H9 (cell line): ENCODE measurements at regions not wholly inside any gene's neighbourhood (a gene's known extent, or its start where the extent isn't known, plus 50 kb on each side); places are given as distances from the start of the nearest gene placed in this dataset.

Source experiments
- DNase-seq: peaks from one replicate; pipeline ENCODE4 v3.0.0-alpha.2; 2017
- H2AFZ ChIP-seq: one replicate; pipeline ENCODE4 v1.6.1; 2013; ENCODE audit warnings: mild to moderate bottlenecking, low read length, control low read depth, moderate library complexity
- H2AK5ac ChIP-seq: 2 replicates; pipeline ENCODE4 v1.6.1; 2013; ENCODE audit warnings: low read length, control low read depth, mixed read lengths; ENCODE audit not compliant: insufficient read length
- H2BK120ac ChIP-seq: one replicate; pipeline ENCODE4 v1.6.1; 2013; ENCODE audit warnings: low read depth, mild to moderate bottlenecking, low read length, control low read depth, inconsistent platforms; ENCODE audit not compliant: poor library complexity, severe bottlenecking
- H2BK12ac ChIP-seq: 2 replicates; pipeline ENCODE4 v1.6.1; 2013; ENCODE audit warnings: low read length, control low read depth, mixed read lengths, low read depth; ENCODE audit not compliant: insufficient read length
- H2BK15ac ChIP-seq: 2 replicates; pipeline ENCODE4 v1.6.1; 2013; ENCODE audit warnings: low read depth, low read length, control low read depth
- H2BK20ac ChIP-seq: one replicate; pipeline ENCODE4 v1.6.1; 2013; ENCODE audit warnings: low read depth, mild to moderate bottlenecking, low read length, control low read depth, inconsistent platforms; ENCODE audit not compliant: poor library complexity, severe bottlenecking
- H2BK5ac ChIP-seq: 2 replicates; pipeline ENCODE4 v1.6.1; 2013; ENCODE audit warnings: low read length, control low read depth, mixed read lengths; ENCODE audit not compliant: insufficient read length
- H3K14ac ChIP-seq: 2 replicates; pipeline ENCODE4 v1.6.1; 2013; ENCODE audit warnings: low read length, control low read depth; ENCODE audit not compliant: insufficient read depth
- H3K18ac ChIP-seq: 2 replicates; pipeline ENCODE4 v1.6.1; 2013; ENCODE audit warnings: low read depth, mild to moderate bottlenecking, mixed read lengths, low read length, control low read depth; ENCODE audit not compliant: insufficient read length
- H3K23ac ChIP-seq: 2 replicates; pipeline ENCODE4 v1.6.1; 2013; ENCODE audit warnings: low read length, control low read depth, mixed read lengths, low read depth; ENCODE audit not compliant: insufficient read length
- H3K23me2 ChIP-seq: 2 replicates; pipeline ENCODE4 v1.6.1; 2013; ENCODE audit warnings: low read depth, mild to moderate bottlenecking, mixed read lengths, low read length, control low read depth; ENCODE audit not compliant: insufficient read length, poor library complexity, severe bottlenecking
- H3K27ac ChIP-seq: 2 replicates; pipeline ENCODE4 v1.5.1; 2013; ENCODE audit warnings: low read length, control low read depth, mixed read lengths, low read depth; ENCODE audit not compliant: insufficient read length
- H3K27me3 ChIP-seq: 2 replicates; pipeline ENCODE4 v1.6.1; 2013; ENCODE audit warnings: low read length, control low read depth, inconsistent platforms; ENCODE audit not compliant: insufficient read depth
- H3K4ac ChIP-seq: 2 replicates; pipeline ENCODE4 v1.6.1; 2013; ENCODE audit warnings: low read depth, mild to moderate bottlenecking, control low read depth, inconsistent platforms, low read length, moderate library complexity
- H3K4me1 ChIP-seq: 2 replicates; pipeline ENCODE4 v1.6.1; 2013; ENCODE audit warnings: low read length, control low read depth, inconsistent platforms; ENCODE audit not compliant: insufficient read depth
- H3K4me2 ChIP-seq: 2 replicates; pipeline ENCODE4 v1.6.1; 2013; ENCODE audit warnings: low read length, control low read depth, mixed read lengths; ENCODE audit not compliant: insufficient read length, insufficient read depth
- H3K56ac ChIP-seq: 2 replicates; pipeline ENCODE4 v1.6.1; 2013; ENCODE audit warnings: low read depth, mild to moderate bottlenecking, mixed read lengths, low read length, control low read depth; ENCODE audit not compliant: insufficient read length
- H3K79me1 ChIP-seq: 2 replicates; pipeline ENCODE4 v1.6.1; 2013; ENCODE audit warnings: low read depth, mild to moderate bottlenecking, moderate library complexity, low read length, control low read depth, inconsistent platforms; ENCODE audit not compliant: insufficient read depth, poor library complexity, severe bottlenecking
- H3K79me2 ChIP-seq: 2 replicates; pipeline ENCODE4 v1.6.1; 2013; ENCODE audit warnings: low read length, control low read depth, inconsistent platforms; ENCODE audit not compliant: insufficient read depth
- H3K9ac ChIP-seq: 2 replicates; pipeline ENCODE4 v1.6.1; 2013; ENCODE audit warnings: low read length, control low read depth, mixed read lengths; ENCODE audit not compliant: insufficient read length; ENCODE audit errors: extremely low read depth
- H3K9me3 ChIP-seq: one replicate; pipeline ENCODE4 v1.6.1; 2013; ENCODE audit warnings: low read depth, low read length, inconsistent platforms; ENCODE audit not compliant: control insufficient read depth
- H3T11ph ChIP-seq: one replicate; pipeline ENCODE4 v1.6.1; 2013; ENCODE audit warnings: mild to moderate bottlenecking, low read length, control low read depth, inconsistent platforms
- H4K20me1 ChIP-seq: one replicate; pipeline ENCODE4 v1.6.1; 2013; ENCODE audit not compliant: control insufficient read depth, insufficient read length, insufficient read depth
- H4K5ac ChIP-seq: 2 replicates; pipeline ENCODE4 v1.6.1; 2013; ENCODE audit warnings: low read depth, mild to moderate bottlenecking, mixed read lengths, low read length, control low read depth; ENCODE audit not compliant: insufficient read length
- H4K8ac ChIP-seq: replicated peaks from 2 replicates; pipeline ENCODE4 v1.6.1; 2013; ENCODE audit warnings: low read length, control low read depth, mixed read lengths, low read depth; ENCODE audit not compliant: insufficient read length
- H4K91ac ChIP-seq: 2 replicates; pipeline ENCODE4 v1.6.1; 2013; ENCODE audit warnings: low read depth, mild to moderate bottlenecking, moderate library complexity, mixed read lengths, low read length, control low read depth; ENCODE audit not compliant: insufficient read length
- H3K27ac Mint-ChIP-seq, 3 experiments: 2 replicates in 2 of 3; 3 replicates in 1 of 3; pipeline ENCODE4 v1.8.0; 2020 to 2021; ENCODE audit warnings: mixed read lengths in 3 of 3, mild to moderate bottlenecking in 1 of 3, moderate library complexity in 1 of 3
- H3K27me3 Mint-ChIP-seq: 2 replicates; pipeline ENCODE4 v1.8.0; 2021; ENCODE audit warnings: low read depth, mild to moderate bottlenecking, moderate library complexity, mixed read lengths
- H3K36me3 Mint-ChIP-seq, 3 experiments: 2 replicates in 2 of 3; 3 replicates in 1 of 3; pipeline ENCODE4 v1.8.0; 2020 to 2021; ENCODE audit warnings: low read depth in 3 of 3, mixed read lengths in 3 of 3; ENCODE audit not compliant: insufficient read depth in 1 of 3
- H3K4me1 Mint-ChIP-seq, 2 experiments: 2 replicates each; pipeline ENCODE4 v1.8.0; 2020; ENCODE audit warnings: mixed read lengths in 2 of 2
- H3K4me3 Mint-ChIP-seq, 2 experiments: 2 replicates in 1 of 2; 3 replicates in 1 of 2; pipeline ENCODE4 v1.8.0; 2020 to 2021; ENCODE audit warnings: mild to moderate bottlenecking in 2 of 2, mixed read lengths in 2 of 2, moderate library complexity in 1 of 2
- H3K9me3 Mint-ChIP-seq, 2 experiments: 2 replicates in 1 of 2; 3 replicates in 1 of 2; pipeline ENCODE4 v1.8.0; 2020; ENCODE audit warnings: mild to moderate bottlenecking in 2 of 2, mixed read lengths in 2 of 2, moderate library complexity in 1 of 2
- CTCF ChIP-seq: fragments of 200-600 bp; sonication (generic); conservative IDR thresholded peaks from 3 replicates; pipeline ENCODE4 v1.8.0; 2021; ENCODE audit warnings: antibody characterized with exemption, mild to moderate bottlenecking
- WGBS: extraction: QIAGEN DNeasy Blood & Tissue Kit; methylation state at CpG from one replicate; pipeline ENCODE4 v1.1.7; 2013; ENCODE audit warnings: missing lambda C conversion rate, low lambda C conversion rate, mixed read lengths; ENCODE audit not compliant: insufficient read length; ENCODE audit errors: extremely low coverage; 5-methylcytosine and 5-hydroxymethylcytosine counted together

- peaks cover 0 to 5% of the 10 kb centered on the region in 2 experiments; a peak in 1 of 5 replicates for H3K9me3 Mint-ChIP-seq
- no peak for TF ChIP-seq CTCF
- H2AFZ ChIP-seq: no peak overlapping the region
Measured at GRCh38 chr18:4751523-4751922, 296.4 kb upstream of the DLGAP1 start.

More at GRCh38 chr18:4751523-4751922, 296.4 kb upstream of the DLGAP1 start:
- Histone ChIP-seq H3K23me2 (no peaks in the 10 kb centered on the region), H2AK5ac (no peak overlapping the region), H2BK5ac (no peak overlapping the region), H3K56ac (no peak overlapping the region), H2BK20ac (no peak overlapping the region), H3K4ac (no peak overlapping the region), H3K79me1 (no peaks in the 10 kb centered on the region), H3K9me3 (no peaks in the 10 kb centered on the region), H3K9ac (no peak overlapping the region), H3K14ac (no peak overlapping the region), H4K8ac (no peak overlapping the region), H2BK15ac (no peak overlapping the region), H3K4me1 (no peaks in the 10 kb centered on the region), H3K27me3 (no peaks in the 10 kb centered on the region), H4K20me1 (no peaks in the 10 kb centered on the region), H3K18ac (no peak overlapping the region), H2BK12ac (no peak overlapping the region), H3K4me2 (no peak overlapping the region), H3K23ac (no peak overlapping the region), H4K91ac (no peak overlapping the region), H3K79me2 (no peaks in the 10 kb centered on the region; the same call in 1 of the 2 replicates), H3K27ac (no peak overlapping the region), H2BK120ac (no peak overlapping the region), H4K5ac (no peak overlapping the region), H3T11ph (no peak overlapping the region)
- no CpG with 5 or more reads among the region's 3 CpGs for WGBS
- Mint-ChIP-seq H3K36me3 (peaks cover 0 to 6% (median 0%) of the 10 kb centered on the region in 3 experiments; a peak in 2 of 7 replicates), H3K27ac (no peak overlapping the region), H3K4me3 (no peak overlapping the region), H3K4me1 (0 out of 4 replicates have a peak, but pooled peaks cover 0 to 5% of the 10 kb centered on the region in 2 experiments), H3K27me3 (no peaks in the 10 kb centered on the region)
- DNase-seq: no peak
